Fibroblast of villous mesenchyme (primary cell): ENCODE measurements at regions not wholly inside any gene's neighbourhood (a gene's known extent, or its start where the extent isn't known, plus 50 kb on each side); places are given as distances from the start of the nearest gene placed in this dataset.

Experiments used
- DNase-seq: peaks from one replicate; pipeline ENCODE4 v3.0.0-alpha.2; 2010; ENCODE audit warnings: low read depth
- H3K4me3 ChIP-seq: 2 replicates; pipeline ENCODE4 v1.5.1; 2011; ENCODE audit warnings: low read depth, mild to moderate bottlenecking, low read length
- CTCF ChIP-seq: IDR thresholded peaks from 2 replicates; pipeline ENCODE4 v1.5.1; 2012; ENCODE audit warnings: low read depth, mild to moderate bottlenecking, low read length; ENCODE audit not compliant: insufficient read depth

- TF ChIP-seq CTCF, result no peak
- H3K4me3 ChIP-seq, result no peak overlapping the region
Observed at GRCh38 chr14:34126586-34126985, 175.7 kb upstream of the EGLN3 start.

GRCh38 chr14:34124585-34124984 lies 173.7 kb upstream of the EGLN3 start:
- no peak for DNase-seq

More at GRCh38 chr14:34126586-34126985, 175.7 kb upstream of the EGLN3 start:
- no peak for DNase-seq

GRCh38 chr14:34122650-34123049 lies 171.8 kb upstream of the EGLN3 start:
- H3K4me3 ChIP-seq, result no peak overlapping the region
- no peak for TF ChIP-seq CTCF
- DNase-seq, result no peak

More at GRCh38 chr14:34124585-34124984, 173.7 kb upstream of the EGLN3 start:
- H3K4me3 ChIP-seq, result no peak overlapping the region
- TF ChIP-seq CTCF, result no peak

GRCh38 chr14:34122081-34122480 lies 171.2 kb upstream of the EGLN3 start:
- DNase-seq, result no peak
- H3K4me3 ChIP-seq, result no peak overlapping the region

GRCh38 chr14:34120185-34120977 lies 169.5 kb upstream of the EGLN3 start:
- no peak for DNase-seq
- no peak for TF ChIP-seq CTCF

More at GRCh38 chr14:34122081-34122480, 171.2 kb upstream of the EGLN3 start:
- TF ChIP-seq CTCF, result no peak

GRCh38 chr14:34119107-34119858 lies 168.4 kb upstream of the EGLN3 start:
- no peak overlapping the region for H3K4me3 ChIP-seq
- TF ChIP-seq CTCF, result no peak
- DNase-seq, result no peak

More at GRCh38 chr14:34120185-34120977, 169.5 kb upstream of the EGLN3 start:
- H3K4me3 ChIP-seq, result no peak overlapping the region
